HFF-Myc (cell line): ENCODE measurements at regions not wholly inside any gene's neighbourhood (a gene's known extent, or its start where the extent isn't known, plus 50 kb on each side); places are given as distances from the start of the nearest gene placed in this dataset.
"Not testable (repeated sequence)": the region's sequence is repeated elsewhere in the genome, so short reads cannot be mapped to it uniquely, and the experiment has no call there.

Source experiments
- DNase-seq: peaks from one replicate; pipeline ENCODE4 v3.0.0-alpha.2; 2011; ENCODE audit warnings: low read depth; ENCODE audit errors: extremely low read depth
- H3K4me3 ChIP-seq: replicated peaks from 2 replicates; pipeline ENCODE4 v1.5.1; 2011; ENCODE audit warnings: low read depth, mild to moderate bottlenecking, control low read depth, low read length
- TF ChIP-seq, protein P1 (sequence below): IDR thresholded peaks from 2 replicates; pipeline ENCODE4 v1.5.1; 2012; ENCODE audit warnings: mild to moderate bottlenecking, low read depth, low read length, control low read depth; ENCODE audit errors: missing control alignments

DNA sequence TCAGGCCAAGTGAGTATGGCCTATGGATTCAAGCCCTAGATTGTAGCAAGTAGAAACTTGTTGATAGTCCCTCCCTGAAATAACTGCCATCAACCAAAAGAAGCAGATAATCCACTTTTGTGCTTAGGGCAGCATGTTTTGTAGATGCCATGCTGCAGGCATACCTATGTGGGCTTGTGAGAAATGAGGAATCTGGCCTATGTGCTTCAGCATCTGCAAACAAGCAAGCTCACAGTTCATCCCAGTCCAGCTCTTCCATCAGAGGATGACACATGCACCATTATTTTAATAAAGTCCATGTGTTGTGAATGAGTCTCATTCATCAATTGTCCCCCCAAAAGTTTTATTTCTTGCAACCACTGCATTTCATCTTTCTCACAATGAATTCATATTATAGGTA lies 421.9 kb upstream of the DIPK2B start:
- H3K4me3 ChIP-seq: no peak overlapping the region
- peak; percentile 77 for DNase-seq
- TF ChIP-seq, protein P1, sequence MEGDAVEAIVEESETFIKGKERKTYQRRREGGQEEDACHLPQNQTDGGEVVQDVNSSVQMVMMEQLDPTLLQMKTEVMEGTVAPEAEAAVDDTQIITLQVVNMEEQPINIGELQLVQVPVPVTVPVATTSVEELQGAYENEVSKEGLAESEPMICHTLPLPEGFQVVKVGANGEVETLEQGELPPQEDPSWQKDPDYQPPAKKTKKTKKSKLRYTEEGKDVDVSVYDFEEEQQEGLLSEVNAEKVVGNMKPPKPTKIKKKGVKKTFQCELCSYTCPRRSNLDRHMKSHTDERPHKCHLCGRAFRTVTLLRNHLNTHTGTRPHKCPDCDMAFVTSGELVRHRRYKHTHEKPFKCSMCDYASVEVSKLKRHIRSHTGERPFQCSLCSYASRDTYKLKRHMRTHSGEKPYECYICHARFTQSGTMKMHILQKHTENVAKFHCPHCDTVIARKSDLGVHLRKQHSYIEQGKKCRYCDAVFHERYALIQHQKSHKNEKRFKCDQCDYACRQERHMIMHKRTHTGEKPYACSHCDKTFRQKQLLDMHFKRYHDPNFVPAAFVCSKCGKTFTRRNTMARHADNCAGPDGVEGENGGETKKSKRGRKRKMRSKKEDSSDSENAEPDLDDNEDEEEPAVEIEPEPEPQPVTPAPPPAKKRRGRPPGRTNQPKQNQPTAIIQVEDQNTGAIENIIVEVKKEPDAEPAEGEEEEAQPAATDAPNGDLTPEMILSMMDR: no peak

DNA sequence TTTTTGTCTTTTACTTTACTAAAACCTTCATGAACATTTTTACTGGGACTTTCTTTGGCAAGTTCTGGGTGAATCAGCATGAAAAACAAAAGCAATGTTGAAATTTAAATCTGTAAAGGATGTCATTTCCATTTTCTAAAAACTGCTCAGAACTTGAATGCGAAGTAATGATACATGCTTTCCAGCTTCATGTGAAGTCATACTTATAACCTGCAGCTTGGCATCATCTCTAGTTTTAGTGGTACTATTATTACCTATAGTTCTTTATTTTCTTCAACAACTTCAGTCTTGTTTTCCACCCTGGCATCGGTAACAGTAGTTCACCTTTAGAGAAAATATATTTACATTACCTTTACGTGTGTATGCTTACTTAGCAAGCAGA lies 421.4 kb upstream of the DIPK2B start:
- TF ChIP-seq, protein P1: no peak
- DNase-seq: no peak
- H3K4me3 ChIP-seq: no peak overlapping the region

DNA sequence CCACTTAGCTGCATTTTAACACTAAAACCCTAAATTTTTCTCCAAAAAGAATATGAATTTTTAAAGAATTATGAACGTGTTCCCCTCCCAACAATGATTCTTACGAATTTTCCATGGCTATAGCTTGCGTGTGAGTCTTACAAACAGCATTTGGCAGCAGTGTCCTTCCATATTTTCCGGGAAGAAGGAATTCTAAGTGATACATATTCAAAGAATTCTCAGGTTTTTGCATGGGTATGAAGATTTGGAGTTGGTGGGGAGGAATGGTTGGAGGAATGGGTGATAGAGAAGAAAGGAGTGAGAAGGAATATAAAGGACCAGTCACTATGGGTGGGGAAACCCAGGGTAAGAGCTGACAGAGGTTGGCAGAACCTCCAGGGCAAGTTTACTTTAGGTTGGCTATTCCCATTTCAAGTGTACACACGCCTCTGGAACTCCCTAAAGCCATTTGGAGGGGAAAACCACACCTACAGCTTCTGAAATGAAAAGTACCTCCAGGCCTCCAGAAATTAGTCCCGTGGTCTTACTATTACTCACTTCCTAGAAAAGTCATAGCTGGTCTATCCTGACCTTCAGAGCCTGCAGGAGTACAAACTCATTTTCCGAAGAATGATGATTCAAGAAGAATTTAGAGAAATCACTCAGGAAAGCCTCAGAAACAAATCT lies 420.8 kb upstream of the DIPK2B start:
- TF ChIP-seq, protein P1: no peak
- H3K4me3 ChIP-seq: no peak overlapping the region
- DNase-seq: peak; percentile 61

DNA sequence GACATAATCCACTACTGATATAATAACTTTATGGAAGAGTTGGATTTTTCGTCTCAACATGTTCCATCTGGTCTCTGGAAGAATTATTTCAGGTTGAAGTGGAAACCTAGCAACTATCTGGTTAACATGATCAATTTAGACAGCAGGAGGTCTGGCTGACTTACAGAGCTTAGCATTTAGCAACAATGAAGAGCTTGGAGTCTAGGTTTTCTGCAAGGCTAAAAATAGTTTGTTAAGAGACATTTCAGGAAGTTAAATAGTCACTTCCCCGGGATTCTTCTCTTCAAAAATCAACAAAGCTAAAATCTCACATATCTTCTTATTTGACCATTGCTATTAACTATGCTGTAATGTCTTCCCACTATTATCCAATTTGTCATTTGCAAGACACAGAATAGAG lies 418.6 kb upstream of the DIPK2B start:
- no peak overlapping the region for H3K4me3 ChIP-seq
- DNase-seq: no peak
- TF ChIP-seq, protein P1: no peak

DNA sequence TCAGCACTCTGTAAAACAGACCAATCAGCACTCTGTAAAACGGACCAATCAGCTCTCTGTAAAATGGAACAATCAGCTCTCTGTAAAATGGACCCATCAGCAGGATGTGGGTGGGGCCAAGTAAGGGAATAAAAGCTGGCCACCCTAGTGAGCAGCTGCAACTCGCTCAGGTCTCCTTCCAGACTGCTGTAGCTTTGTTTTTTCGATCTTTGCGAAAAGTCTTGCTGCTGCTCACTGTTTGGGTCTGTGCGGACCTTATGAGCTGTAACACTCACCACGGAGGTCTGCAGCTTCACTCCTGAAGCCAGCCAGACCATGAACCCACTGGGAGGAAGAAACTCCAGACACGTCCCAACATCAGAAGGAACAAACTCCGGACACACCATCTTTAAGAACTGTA lies 414.9 kb upstream of the DIPK2B start:
- H3K4me3 ChIP-seq, DNase-seq: not testable (repeated sequence)

DNA sequence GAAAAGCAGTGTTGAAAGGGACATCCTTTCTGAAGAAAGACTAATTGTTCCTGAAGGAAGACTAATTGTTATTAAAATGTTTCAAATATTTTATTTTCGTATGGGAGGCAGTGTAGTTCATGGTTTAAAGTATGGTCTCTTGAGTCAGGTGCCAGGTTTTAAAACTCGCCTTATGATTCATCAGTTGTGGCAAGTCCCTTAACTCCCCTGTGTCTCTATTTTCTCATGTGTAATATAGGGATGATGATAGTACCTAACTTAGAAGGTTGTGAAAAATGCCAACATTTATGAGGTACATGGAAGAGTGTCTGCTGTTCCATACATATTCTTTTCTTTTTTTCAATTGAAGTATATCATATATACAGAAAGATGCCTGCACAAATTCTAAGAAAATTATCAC lies 414.2 kb upstream of the DIPK2B start:
- no peak for DNase-seq
- H3K4me3 ChIP-seq: no peak overlapping the region
- TF ChIP-seq, protein P1: no peak

DNA sequence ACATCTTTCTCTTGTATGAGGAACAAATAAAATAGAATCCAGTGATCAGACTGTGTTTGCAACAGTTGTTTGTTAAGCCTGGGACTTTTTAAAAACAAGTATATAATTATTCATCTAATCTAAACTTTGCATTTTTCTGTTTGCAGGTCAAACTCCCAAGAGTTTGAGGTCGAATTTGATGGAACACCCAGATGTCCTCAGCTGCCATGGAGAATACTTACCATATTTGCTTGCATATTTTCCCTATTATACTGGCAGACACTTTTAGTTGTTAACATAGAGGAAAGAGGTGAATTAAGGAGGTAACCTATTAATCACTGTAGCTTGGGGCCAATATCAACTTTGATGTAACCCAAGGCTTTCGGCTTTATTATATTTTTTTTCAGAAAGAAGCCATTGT lies 401.5 kb upstream of the DIPK2B start:
- DNase-seq: no peak
- no peak overlapping the region for H3K4me3 ChIP-seq
- TF ChIP-seq, protein P1: no peak
